ENCODE measurements at regions not wholly inside any gene's neighbourhood (a gene's known extent, or its start where the extent isn't known, plus 50 kb on each side); places are given as distances from the start of the nearest gene placed in this dataset.

DNA sequence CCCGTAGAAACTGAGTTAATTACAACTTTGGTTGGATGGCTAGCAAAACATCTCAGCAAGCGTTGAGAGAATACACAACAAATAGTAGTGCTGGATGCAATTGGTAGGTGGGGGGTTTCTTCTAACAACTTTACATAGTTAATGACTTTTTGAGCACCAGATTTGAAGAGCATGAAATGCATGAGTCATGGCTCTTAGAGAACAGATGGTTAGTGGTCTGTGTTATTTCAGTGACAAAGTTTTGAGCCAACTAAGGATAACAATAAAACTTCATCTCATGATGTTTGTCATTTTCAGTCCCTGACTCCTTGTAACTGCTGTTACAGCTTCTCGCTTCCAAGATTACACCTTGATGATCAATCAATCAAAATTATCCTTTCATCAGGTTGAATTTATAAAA lies 399.0 kb upstream of the BRINP1 start:
- H3K4me1 ChIP-seq (ENCODE audit: control insufficient read depth, insufficient read depth, low read length): no peaks in the 10 kb centered on the region
- no peaks in the 10 kb centered on the region for H3K27me3 ChIP-seq (ENCODE audit: control insufficient read depth, insufficient read depth, low read length)
- H3K27ac Mint-ChIP-seq: no peak overlapping the region
- DNase-seq (no peak), ATAC-seq (no peak)
- intact Hi-C loops (cut with micrococcal nuclease): no loop called here
- H3K36me3 Mint-ChIP-seq: no peaks in the 10 kb centered on the region
- H3K27me3 Mint-ChIP-seq (ENCODE audit: low read depth in 2 of 2): no peaks in the 10 kb centered on the region
- H3K4me3 Mint-ChIP-seq: no peak overlapping the region
- TF ChIP-seq, protein P1, sequence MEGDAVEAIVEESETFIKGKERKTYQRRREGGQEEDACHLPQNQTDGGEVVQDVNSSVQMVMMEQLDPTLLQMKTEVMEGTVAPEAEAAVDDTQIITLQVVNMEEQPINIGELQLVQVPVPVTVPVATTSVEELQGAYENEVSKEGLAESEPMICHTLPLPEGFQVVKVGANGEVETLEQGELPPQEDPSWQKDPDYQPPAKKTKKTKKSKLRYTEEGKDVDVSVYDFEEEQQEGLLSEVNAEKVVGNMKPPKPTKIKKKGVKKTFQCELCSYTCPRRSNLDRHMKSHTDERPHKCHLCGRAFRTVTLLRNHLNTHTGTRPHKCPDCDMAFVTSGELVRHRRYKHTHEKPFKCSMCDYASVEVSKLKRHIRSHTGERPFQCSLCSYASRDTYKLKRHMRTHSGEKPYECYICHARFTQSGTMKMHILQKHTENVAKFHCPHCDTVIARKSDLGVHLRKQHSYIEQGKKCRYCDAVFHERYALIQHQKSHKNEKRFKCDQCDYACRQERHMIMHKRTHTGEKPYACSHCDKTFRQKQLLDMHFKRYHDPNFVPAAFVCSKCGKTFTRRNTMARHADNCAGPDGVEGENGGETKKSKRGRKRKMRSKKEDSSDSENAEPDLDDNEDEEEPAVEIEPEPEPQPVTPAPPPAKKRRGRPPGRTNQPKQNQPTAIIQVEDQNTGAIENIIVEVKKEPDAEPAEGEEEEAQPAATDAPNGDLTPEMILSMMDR (IDR thresholded peaks at IDR 0.05): no peak
- H3K4me1 Mint-ChIP-seq: no peaks in the 10 kb centered on the region
- 89% methylated on average over 3 of the region's 3 CpGs for WGBS (ENCODE audit: insufficient coverage)
- H3K9me3 ChIP-seq (ENCODE audit: control insufficient read depth, insufficient read depth, low read length): no peaks in the 10 kb centered on the region
- H3K36me3 ChIP-seq (ENCODE audit: control insufficient read depth, insufficient read depth, low read length): no peaks in the 10 kb centered on the region
- no peak overlapping the region for H3K27ac ChIP-seq (ENCODE audit: low read length)
- H3K4me3 ChIP-seq (ENCODE audit: low read length): no peak overlapping the region
- H3K9me3 Mint-ChIP-seq: peaks cover 0 to 4% of the 10 kb centered on the region in 2 donors

DNA sequence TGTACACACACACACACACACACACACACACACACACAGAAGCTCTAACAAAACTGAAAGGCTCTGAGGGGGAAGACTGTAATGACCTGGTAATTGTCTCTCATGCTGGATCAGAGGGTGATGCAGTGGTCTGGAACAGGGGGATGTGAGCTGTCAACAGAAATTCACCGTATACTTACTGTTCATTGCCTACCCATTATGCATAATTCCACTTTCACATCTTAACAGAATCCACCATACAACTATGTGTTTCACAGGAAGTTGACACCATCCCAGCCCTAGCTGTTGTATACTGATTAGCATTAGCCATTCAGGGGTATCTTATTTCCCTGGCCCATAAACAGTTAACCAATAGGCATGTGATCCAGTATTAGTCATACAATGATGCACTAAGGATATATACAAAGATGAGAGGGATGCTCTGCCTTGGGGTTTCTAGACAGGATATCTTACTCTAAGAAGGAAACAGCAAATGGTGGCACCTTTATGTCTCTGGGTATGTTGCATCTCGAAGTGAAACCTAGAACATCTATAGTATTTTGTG lies 396.5 kb upstream of the BRINP1 start:
- WGBS (ENCODE audit: insufficient coverage): 64% methylated on average over 2 of the region's 2 CpGs
- no peaks in the 10 kb centered on the region for H3K36me3 ChIP-seq (ENCODE audit: control insufficient read depth, insufficient read depth, low read length)
- H3K4me1 ChIP-seq (ENCODE audit: control insufficient read depth, insufficient read depth, low read length): no peaks in the 10 kb centered on the region
- H3K9me3 ChIP-seq (ENCODE audit: control insufficient read depth, insufficient read depth, low read length): no peaks in the 10 kb centered on the region
- H3K27me3 ChIP-seq (ENCODE audit: control insufficient read depth, insufficient read depth, low read length): no peaks in the 10 kb centered on the region
- Mint-ChIP-seq H3K4me1 (no peaks in the 10 kb centered on the region), H3K27ac (no peak overlapping the region), H3K36me3 (no peaks in the 10 kb centered on the region), H3K27me3 (ENCODE audit: low read depth in 2 of 2) (no peaks in the 10 kb centered on the region), H3K9me3 (peaks cover 0 to 2% of the 10 kb centered on the region in 2 donors), H3K4me3 (no peak overlapping the region)
- TF ChIP-seq, protein P1 (IDR thresholded peaks at IDR 0.05): no peak
- DNase-seq (no peak), ATAC-seq (peak in 1 of 3 donors; percentile 24)
- no peak overlapping the region for H3K4me3 ChIP-seq (ENCODE audit: low read length)
- intact Hi-C loops (cut with micrococcal nuclease): no loop called here
- no peak overlapping the region for H3K27ac ChIP-seq (ENCODE audit: low read length)

DNA sequence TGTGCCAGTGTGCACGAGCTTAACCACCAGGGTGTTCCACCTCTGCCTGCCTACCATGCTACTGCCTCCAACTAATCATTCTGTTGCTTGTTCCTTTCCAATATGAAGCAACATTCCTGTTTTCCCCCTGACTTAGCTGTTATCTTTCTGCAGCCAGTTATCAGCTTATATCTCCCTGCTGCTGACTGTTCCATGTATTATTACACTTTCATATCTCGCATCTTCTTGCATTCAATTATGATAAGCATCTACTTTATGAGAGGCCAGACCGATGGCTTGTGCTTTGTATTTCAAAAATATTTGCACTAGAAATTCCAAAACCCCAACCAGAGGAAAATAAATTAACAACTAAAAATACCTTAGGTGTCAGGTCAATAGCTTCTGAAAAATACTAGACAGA lies 394.0 kb upstream of the BRINP1 start:
- peaks cover 0 to 4% of the 10 kb centered on the region in 2 donors for H3K9me3 Mint-ChIP-seq
- Histone ChIP-seq H3K27ac (ENCODE audit: low read length) (no peak overlapping the region), H3K4me3 (ENCODE audit: low read length) (no peak overlapping the region), H3K27me3 (ENCODE audit: control insufficient read depth, insufficient read depth, low read length) (no peaks in the 10 kb centered on the region), H3K36me3 (ENCODE audit: control insufficient read depth, insufficient read depth, low read length) (no peaks in the 10 kb centered on the region), H3K4me1 (ENCODE audit: control insufficient read depth, insufficient read depth, low read length) (no peaks in the 10 kb centered on the region), H3K9me3 (ENCODE audit: control insufficient read depth, insufficient read depth, low read length) (no peaks in the 10 kb centered on the region)
- ATAC-seq (no peak), DNase-seq (no peak)
- no peaks in the 10 kb centered on the region for H3K4me1 Mint-ChIP-seq
- peaks cover 0 to 6% of the 10 kb centered on the region in 2 donors for H3K27me3 Mint-ChIP-seq (ENCODE audit: low read depth in 2 of 2)
- no peak overlapping the region for H3K4me3 Mint-ChIP-seq
- WGBS (ENCODE audit: insufficient coverage): 71% methylated on average over 3 of the region's 3 CpGs
- H3K36me3 Mint-ChIP-seq: no peaks in the 10 kb centered on the region
- H3K27ac Mint-ChIP-seq: no peak overlapping the region
- TF ChIP-seq, protein P1 (IDR thresholded peaks at IDR 0.05): no peak
- intact Hi-C loops (cut with micrococcal nuclease): no loop called here

DNA sequence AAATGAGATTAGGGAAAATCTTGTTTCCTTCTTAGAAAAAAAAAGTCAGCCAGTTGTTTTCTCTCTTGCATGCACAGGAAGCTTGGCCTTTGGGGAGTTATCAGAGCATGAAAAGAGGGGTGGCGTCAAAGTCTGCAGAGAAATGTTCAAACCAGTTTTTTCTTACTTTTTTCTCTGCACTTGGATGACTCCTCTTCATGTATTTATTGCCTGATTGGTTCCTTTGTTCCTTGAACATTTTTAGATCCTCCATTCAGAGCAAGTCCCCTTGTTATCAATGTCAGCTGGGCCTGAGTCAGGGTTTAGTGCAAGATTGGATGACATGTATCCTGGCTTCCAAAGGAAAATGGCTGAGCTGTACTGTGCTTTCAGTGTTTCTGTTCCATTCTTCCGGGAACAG lies 392.6 kb upstream of the BRINP1 start:
- Mint-ChIP-seq H3K9me3 (peaks cover 0 to 6% of the 10 kb centered on the region in 2 donors), H3K27ac (no peak overlapping the region), H3K27me3 (ENCODE audit: low read depth in 2 of 2) (peaks cover 0 to 6% of the 10 kb centered on the region in 2 donors), H3K4me3 (no peak overlapping the region), H3K36me3 (no peaks in the 10 kb centered on the region), H3K4me1 (no peaks in the 10 kb centered on the region)
- DNase-seq (no peak), ATAC-seq (no peak)
- Histone ChIP-seq H3K4me3 (ENCODE audit: low read length) (no peak overlapping the region), H3K9me3 (ENCODE audit: control insufficient read depth, insufficient read depth, low read length) (no peaks in the 10 kb centered on the region), H3K27me3 (ENCODE audit: control insufficient read depth, insufficient read depth, low read length) (no peaks in the 10 kb centered on the region), H3K36me3 (ENCODE audit: control insufficient read depth, insufficient read depth, low read length) (no peaks in the 10 kb centered on the region), H3K27ac (ENCODE audit: low read length) (no peak overlapping the region), H3K4me1 (ENCODE audit: control insufficient read depth, insufficient read depth, low read length) (no peaks in the 10 kb centered on the region)
- intact Hi-C loops (cut with micrococcal nuclease): no loop called here
- 69% methylated on average over 2 of the region's 2 CpGs for WGBS (ENCODE audit: insufficient coverage)
- TF ChIP-seq, protein P1 (IDR thresholded peaks at IDR 0.05): no peak
